ENCODE measurements at regions not wholly inside any gene's neighbourhood (a gene's known extent, or its start where the extent isn't known, plus 50 kb on each side); places are given as distances from the start of the nearest gene placed in this dataset.

GRCh38 chr15:46456456-46456855 lies 821.6 kb downstream of the SQOR start:
- TF ChIP-seq, protein P1, sequence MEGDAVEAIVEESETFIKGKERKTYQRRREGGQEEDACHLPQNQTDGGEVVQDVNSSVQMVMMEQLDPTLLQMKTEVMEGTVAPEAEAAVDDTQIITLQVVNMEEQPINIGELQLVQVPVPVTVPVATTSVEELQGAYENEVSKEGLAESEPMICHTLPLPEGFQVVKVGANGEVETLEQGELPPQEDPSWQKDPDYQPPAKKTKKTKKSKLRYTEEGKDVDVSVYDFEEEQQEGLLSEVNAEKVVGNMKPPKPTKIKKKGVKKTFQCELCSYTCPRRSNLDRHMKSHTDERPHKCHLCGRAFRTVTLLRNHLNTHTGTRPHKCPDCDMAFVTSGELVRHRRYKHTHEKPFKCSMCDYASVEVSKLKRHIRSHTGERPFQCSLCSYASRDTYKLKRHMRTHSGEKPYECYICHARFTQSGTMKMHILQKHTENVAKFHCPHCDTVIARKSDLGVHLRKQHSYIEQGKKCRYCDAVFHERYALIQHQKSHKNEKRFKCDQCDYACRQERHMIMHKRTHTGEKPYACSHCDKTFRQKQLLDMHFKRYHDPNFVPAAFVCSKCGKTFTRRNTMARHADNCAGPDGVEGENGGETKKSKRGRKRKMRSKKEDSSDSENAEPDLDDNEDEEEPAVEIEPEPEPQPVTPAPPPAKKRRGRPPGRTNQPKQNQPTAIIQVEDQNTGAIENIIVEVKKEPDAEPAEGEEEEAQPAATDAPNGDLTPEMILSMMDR (IDR thresholded peaks at IDR 0.05), result no peak
- no peak for TF ChIP-seq POLR2A (IDR thresholded peaks at IDR 0.05)

All from thyroid gland (tissue), 4 donors.